Panc1 (cell line): ENCODE measurements at regions not wholly inside any gene's neighbourhood (a gene's known extent, or its start where the extent isn't known, plus 50 kb on each side); places are given as distances from the start of the nearest gene placed in this dataset.

ENCODE experiments used
- ATAC-seq: fragments of 200-7000 bp; cut with Tn5 transposase; 2 replicates; pipeline ENCODE4 v1.9.1; 2020; ENCODE audit warnings: mild to moderate bottlenecking, moderate library complexity
- BruUV-seq: library from RNA; stranded (reverse); fragments of 400-500 nt; replicated peaks from 2 replicates; lab custom pipeline; 2021; lab: Mats Ljungman, UMichigan
- CTCF ChIA-PET: fragments of 300-600 bp; sonication (Branson Sonifier 250); formaldehyde crosslinking; loops from one replicate; lab custom pipeline; 2022; ENCODE audit warnings: antibody characterized with exemption; lab: Charles Lee
- POLR2A ChIA-PET: fragments of 300-600 bp; sonication (Branson Sonifier 250); formaldehyde crosslinking; loops from one replicate; lab custom pipeline; 2022; ENCODE audit warnings: antibody characterized with exemption; lab: Charles Lee
- DNase-seq: peaks from one replicate; pipeline ENCODE4 v3.0.0-alpha.2; 2010; ENCODE audit warnings: low read depth, low spot score
- H3K27ac ChIP-seq: 2 replicates; pipeline ENCODE4 v1.5.1; 2011; ENCODE audit warnings: mild to moderate bottlenecking, low read length, inconsistent platforms
- H3K27me3 ChIP-seq: fragments of 200-500 bp; sonication (Bioruptor generic); 2 replicates; pipeline ENCODE4 v1.6.0; 2014; ENCODE audit warnings: low read length, inconsistent platforms; ENCODE audit not compliant: control insufficient read depth, insufficient read depth
- H3K36me3 ChIP-seq: fragments of 200-500 bp; sonication (Bioruptor generic); 2 replicates; pipeline ENCODE4 v1.5.1; 2014; ENCODE audit warnings: inconsistent platforms, mild to moderate bottlenecking, low read length, moderate library complexity; ENCODE audit not compliant: control insufficient read depth, insufficient read depth
- H3K4me1 ChIP-seq: 2 replicates; pipeline ENCODE4 v1.5.1; 2011; ENCODE audit warnings: inconsistent platforms, mild to moderate bottlenecking, low read length, moderate library complexity; ENCODE audit not compliant: control insufficient read depth, insufficient read depth
- H3K4me3 ChIP-seq, 2 experiments: 2 replicates each; pipeline ENCODE4 v1.5.1; 2011 to 2012; ENCODE audit warnings: low read depth in 2 of 2, low read length in 2 of 2, mild to moderate bottlenecking in 2 of 2, inconsistent platforms in 1 of 2, moderate library complexity in 1 of 2
- H3K9me3 ChIP-seq: fragments of 200-500 bp; sonication (Bioruptor generic); 2 replicates; pipeline ENCODE4 v1.5.1; 2014; ENCODE audit warnings: low read depth, mild to moderate bottlenecking, inconsistent platforms, low read length, moderate library complexity; ENCODE audit not compliant: control insufficient read depth, insufficient read depth
- POLR2AphosphoS5 ChIP-seq: IDR thresholded peaks from 2 replicates; pipeline ENCODE4 v1.6.1; 2012; ENCODE audit warnings: mild to moderate bottlenecking, low read depth, low read length, moderate library complexity
- SIN3A ChIP-seq: IDR thresholded peaks from 2 replicates; pipeline ENCODE4 v1.6.1; 2012; ENCODE audit warnings: low read depth, mild to moderate bottlenecking, low read length, moderate library complexity, borderline replicate concordance; ENCODE audit not compliant: insufficient read depth
- TCF7L2 ChIP-seq: IDR thresholded peaks from 2 replicates; pipeline ENCODE4 v1.6.1; 2011; ENCODE audit warnings: mild to moderate bottlenecking, low read depth, low read length, inconsistent platforms
- in situ Hi-C: cut with HindIII; loops from 2 replicates; pipeline ENCODE4 v1.10.0; 2016; ENCODE audit warnings: low sequenced_read_pairs, low pct_unique_long_range_greater_than_20kb
- intact Hi-C: fragments of 100-400 bp; cut with micrococcal nuclease; formaldehyde crosslinking; loops from one replicate; pipeline ENCODE4 v1.10.0; 2022; ENCODE audit not compliant: unreplicated experiment
- TF ChIP-seq, protein P1 (sequence below): fragments of 450-650 bp; IDR thresholded peaks from 2 replicates; pipeline ENCODE4 v1.5.1; 2017; ENCODE audit warnings: mild to moderate bottlenecking
- TF ChIP-seq, protein P2 (sequence below), 2 experiments: IDR thresholded peaks; 2 replicates each; pipeline ENCODE4 v1.6.1; 2011 to 2012; ENCODE audit warnings: low read depth in 2 of 2, control low read depth in 1 of 2, low read length in 1 of 2, mild to moderate bottlenecking in 1 of 2, moderate library complexity in 1 of 2; ENCODE audit not compliant: insufficient read depth in 1 of 2

DNA sequence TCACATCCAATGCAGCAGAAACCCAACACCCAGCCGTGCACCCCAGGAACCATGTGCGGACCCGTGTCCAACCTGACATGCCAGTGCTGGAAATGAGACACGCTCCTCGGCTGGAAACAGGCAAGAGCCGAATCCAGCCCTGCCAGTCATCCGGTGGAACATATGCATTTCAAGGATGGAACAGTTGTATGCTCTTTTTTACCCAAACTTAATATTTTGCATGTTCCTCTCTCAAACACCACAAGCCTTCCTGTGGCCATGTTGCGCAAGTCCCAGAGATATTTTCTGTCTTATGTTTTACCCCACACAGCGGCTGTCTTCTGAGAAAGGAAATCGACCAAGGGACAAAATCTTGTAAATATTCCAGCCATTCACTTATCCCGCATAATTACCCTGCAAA lies 196.9 kb downstream of the BCL11B start:
- ChIA-PET POLR2A (no interaction called here), CTCF (no interaction called here)
- TF ChIP-seq, protein P1, sequence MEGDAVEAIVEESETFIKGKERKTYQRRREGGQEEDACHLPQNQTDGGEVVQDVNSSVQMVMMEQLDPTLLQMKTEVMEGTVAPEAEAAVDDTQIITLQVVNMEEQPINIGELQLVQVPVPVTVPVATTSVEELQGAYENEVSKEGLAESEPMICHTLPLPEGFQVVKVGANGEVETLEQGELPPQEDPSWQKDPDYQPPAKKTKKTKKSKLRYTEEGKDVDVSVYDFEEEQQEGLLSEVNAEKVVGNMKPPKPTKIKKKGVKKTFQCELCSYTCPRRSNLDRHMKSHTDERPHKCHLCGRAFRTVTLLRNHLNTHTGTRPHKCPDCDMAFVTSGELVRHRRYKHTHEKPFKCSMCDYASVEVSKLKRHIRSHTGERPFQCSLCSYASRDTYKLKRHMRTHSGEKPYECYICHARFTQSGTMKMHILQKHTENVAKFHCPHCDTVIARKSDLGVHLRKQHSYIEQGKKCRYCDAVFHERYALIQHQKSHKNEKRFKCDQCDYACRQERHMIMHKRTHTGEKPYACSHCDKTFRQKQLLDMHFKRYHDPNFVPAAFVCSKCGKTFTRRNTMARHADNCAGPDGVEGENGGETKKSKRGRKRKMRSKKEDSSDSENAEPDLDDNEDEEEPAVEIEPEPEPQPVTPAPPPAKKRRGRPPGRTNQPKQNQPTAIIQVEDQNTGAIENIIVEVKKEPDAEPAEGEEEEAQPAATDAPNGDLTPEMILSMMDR, result no peak
- TF ChIP-seq SIN3A (no peak), TCF7L2 (no peak), POLR2AphosphoS5 (no peak)
- TF ChIP-seq, protein P2, sequence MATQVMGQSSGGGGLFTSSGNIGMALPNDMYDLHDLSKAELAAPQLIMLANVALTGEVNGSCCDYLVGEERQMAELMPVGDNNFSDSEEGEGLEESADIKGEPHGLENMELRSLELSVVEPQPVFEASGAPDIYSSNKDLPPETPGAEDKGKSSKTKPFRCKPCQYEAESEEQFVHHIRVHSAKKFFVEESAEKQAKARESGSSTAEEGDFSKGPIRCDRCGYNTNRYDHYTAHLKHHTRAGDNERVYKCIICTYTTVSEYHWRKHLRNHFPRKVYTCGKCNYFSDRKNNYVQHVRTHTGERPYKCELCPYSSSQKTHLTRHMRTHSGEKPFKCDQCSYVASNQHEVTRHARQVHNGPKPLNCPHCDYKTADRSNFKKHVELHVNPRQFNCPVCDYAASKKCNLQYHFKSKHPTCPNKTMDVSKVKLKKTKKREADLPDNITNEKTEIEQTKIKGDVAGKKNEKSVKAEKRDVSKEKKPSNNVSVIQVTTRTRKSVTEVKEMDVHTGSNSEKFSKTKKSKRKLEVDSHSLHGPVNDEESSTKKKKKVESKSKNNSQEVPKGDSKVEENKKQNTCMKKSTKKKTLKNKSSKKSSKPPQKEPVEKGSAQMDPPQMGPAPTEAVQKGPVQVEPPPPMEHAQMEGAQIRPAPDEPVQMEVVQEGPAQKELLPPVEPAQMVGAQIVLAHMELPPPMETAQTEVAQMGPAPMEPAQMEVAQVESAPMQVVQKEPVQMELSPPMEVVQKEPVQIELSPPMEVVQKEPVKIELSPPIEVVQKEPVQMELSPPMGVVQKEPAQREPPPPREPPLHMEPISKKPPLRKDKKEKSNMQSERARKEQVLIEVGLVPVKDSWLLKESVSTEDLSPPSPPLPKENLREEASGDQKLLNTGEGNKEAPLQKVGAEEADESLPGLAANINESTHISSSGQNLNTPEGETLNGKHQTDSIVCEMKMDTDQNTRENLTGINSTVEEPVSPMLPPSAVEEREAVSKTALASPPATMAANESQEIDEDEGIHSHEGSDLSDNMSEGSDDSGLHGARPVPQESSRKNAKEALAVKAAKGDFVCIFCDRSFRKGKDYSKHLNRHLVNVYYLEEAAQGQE (IDR thresholded peaks at IDR 0.05; ENCODE audit: insufficient read depth in 1 of 2, low read depth in 2 of 2, low read length in 1 of 2), result no peak
- Histone ChIP-seq H3K27me3 (no peaks in the 10 kb centered on the region), H3K4me1 (no peaks in the 10 kb centered on the region), H3K27ac (no peak overlapping the region), H3K9me3 (no peaks in the 10 kb centered on the region), H3K36me3 (no peaks in the 10 kb centered on the region), H3K4me3 (no peak overlapping the region)
- no peak for DNase-seq
- intact Hi-C loops, result no loop called here
- in situ Hi-C loops, result no loop called here
- no peak for ATAC-seq
- no TSS peak for BruUV-seq

DNA sequence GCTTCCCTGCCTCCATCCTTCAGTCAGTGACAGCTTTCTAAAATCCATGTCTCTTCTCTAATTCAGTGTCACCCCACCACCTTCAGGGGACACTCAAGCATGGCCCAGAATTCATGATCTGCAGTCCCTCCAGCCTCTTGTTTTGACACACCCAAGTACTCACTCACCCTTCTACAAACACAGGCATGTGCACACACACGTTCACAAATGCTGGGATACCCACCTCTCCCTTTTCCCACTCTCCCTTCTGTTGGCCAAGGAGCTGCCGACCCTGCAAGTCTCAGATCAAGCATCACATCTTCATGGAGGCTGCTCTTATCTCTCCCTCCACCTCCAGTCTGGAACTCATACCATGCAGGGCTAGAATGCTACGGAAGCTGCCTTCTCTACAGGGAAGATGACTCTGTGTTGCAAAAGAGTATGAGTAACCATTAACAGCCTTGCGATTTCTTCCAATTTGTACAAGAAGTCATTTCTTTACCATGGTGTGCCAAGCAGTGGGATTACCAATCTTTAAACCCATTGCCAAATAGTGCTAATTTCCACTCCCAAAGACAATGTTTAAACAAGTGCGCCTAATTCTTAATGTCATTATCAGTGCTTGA lies 196.1 kb downstream of the BCL11B start:
- intact Hi-C loops, result no loop called here
- in situ Hi-C loops, result no loop called here
- BruUV-seq, result no TSS peak
- Histone ChIP-seq H3K36me3 (no peaks in the 10 kb centered on the region), H3K27ac (no peak overlapping the region), H3K27me3 (no peaks in the 10 kb centered on the region), H3K9me3 (no peaks in the 10 kb centered on the region), H3K4me1 (no peaks in the 10 kb centered on the region), H3K4me3 (no peak overlapping the region)
- ATAC-seq (no peak), DNase-seq (no peak)
- CTCF ChIA-PET, result no interaction called here
- TF ChIP-seq, protein P2 (IDR thresholded peaks at IDR 0.05; ENCODE audit: insufficient read depth in 1 of 2, low read depth in 2 of 2, low read length in 1 of 2), result no peak
- POLR2A ChIA-PET, result no interaction called here
